Left renal cortex interstitium (tissue), 4 donors: ENCODE measurements at regions not wholly inside any gene's neighbourhood (a gene's known extent, or its start where the extent isn't known, plus 50 kb on each side); places are given as distances from the start of the nearest gene placed in this dataset.

ENCODE experiments used
- DNase-seq, 4 donors: peaks; one replicate each; pipeline ENCODE4 v3.0.0-alpha.2; 2013; ENCODE audit warnings: low read depth in 4 of 4, low spot score in 2 of 4, missing footprints in 1 of 4

- DNase-seq, result no peak
Measured at GRCh38 chr2:12300019-12300602, 416.6 kb upstream of the TRIB2 start.

DNA sequence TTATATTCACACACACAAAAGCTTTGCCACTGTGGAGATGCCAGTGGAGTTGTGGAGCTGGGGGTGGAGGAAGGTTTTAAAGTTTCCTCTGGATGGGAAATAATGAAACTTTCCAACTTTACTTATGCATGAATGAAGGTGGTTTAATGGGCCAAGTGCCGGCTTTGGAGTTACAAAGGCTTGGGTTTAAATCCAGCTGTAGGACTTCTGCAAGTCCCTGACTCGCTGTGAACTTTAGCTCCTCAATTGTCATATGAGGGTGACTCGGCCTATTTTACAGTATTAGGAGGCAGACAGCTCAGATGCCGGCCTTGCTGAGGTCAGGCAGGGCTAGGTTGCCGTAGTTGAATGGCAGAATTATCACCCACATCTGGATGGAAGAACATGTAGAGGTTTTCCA, 415.8 kb upstream of the TRIB2 start:
- DNase-seq, result no peak

- DNase-seq, result no peak
Measured at GRCh38 chr2:12302140-12302539, 414.6 kb upstream of the TRIB2 start.

DNA sequence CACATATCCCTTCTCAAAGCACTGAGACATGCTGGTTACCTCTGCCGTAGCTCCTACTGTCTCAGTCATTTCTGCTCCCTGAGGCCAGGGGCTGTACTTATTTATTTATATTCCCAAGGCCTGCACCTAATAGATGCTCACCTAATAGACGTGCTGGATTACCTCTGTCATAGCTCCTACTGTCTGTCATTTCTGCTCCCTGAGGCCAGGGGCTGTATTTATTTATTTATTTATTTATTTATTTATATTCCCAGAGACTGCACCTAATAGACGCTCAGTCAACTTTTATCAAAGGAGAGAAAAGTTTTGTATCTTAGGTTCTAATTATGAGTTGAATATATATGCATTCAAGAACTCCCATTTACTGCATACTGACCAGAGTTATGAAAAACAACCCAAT, 414.0 kb upstream of the TRIB2 start:
- DNase-seq, result no peak

DNA sequence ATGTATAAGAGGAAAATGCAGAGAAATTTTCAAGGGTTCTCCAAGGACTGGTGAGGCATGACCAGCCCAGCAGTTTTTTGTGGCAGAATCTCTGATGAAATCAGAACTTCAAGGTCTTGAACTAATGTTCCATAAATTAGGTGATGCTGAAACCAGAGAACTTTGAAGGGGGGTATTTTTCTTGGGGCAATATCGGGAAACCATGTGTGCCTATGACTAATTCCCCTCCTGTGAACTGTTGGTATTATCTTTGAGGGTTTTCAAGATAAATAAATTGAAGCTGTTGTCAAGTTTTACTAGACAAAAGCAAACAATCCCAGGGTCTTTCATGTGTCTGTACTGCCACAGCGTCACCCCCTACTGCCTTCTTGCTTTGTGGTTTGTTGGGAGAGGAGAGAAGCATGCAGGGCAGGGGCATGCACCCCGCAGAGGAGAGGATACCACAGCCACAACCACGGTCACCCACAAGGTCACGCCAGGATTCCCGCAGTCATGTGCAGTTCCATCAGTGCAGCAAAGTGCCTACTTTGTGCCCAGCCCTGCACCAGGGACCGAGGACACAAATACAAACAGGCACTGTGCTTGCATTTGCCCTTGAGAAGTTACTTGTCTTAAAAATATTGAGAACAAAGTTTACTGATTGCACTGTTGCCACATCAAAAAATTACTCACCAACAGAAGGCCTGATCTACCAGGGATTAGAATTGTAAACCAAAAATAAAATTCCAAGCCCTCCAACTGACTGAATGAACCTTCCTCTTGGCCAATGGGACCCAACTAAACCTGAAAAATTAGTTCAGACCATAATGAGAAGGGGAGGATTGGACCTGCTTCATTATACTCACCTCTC, 413.3 kb upstream of the TRIB2 start:
- no peak for DNase-seq

GRCh38 chr2:12304564-12305171, 412.1 kb upstream of the TRIB2 start:
- DNase-seq, result no peak

DNA sequence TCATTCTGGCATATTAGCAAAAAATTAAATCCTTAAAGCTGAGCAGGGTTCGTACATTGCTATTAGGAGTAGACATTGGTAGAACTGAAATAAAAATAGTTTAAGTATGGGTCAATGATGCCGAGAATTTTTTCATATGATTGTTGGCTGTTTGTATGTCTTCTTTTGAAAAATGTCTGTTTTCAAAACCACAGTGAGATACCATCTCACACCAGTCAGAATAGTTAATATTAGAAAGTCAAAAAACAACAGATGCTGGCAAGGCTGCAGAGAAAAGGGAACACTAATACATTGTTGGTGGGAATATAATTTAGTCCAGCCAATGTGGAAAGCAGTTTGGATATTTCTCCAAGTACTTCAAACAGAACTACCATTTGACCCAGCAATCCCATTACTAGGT, 410.8 kb upstream of the TRIB2 start:
- no peak for DNase-seq

DNA sequence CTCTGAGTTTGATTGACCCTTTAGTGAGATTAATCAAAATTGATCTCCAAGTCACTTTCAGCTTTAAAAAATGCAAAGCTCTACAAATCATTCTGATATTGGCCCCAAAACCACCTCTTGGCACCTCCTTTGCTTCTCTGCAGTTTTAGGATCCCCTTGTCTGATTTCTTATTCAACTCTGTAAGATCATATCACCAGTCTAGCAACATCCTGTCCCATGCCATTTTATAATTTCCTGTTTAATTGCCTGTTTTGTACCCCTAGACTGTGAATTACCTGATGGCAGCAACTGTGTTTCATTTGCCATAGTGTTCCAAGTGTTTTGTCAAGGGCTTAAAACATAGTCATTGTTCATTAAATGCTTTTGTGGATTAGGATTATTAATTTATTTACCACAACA, 406.3 kb upstream of the TRIB2 start:
- DNase-seq, result no peak

DNA sequence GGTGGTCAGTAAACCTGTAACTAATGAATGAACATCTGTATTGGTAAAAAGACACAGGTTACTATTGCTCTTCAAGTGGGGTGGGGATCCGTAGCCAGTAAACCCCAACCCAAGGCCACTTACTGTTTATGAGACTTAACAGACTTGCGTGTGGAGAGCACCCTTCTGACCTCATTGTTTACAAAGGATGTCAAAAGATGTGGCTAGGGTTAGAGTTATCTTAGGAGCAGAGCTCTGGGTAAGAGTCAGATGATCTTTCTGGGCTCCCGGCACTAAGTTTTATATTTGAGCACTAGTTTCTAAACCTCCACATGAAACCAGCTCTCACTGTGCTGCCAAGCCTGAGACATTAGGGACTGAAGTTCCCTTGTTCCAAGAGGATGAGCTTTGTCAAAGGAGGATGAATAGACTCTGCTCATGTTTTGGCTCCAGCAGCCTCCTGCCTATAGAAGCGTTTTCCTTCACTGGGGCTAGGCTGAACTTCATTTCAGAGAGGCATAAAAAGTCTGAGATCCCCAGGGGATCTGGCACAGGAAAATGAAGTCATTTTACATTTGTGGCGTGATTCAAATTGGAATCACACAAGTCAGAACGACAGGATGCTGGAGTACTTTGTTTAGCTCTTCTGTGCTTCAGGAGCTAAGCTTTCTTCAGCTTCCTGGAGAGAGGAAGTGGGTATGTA, 403.1 kb upstream of the TRIB2 start:
- no peak for DNase-seq

GRCh38 chr2:12314127-12314760, 402.5 kb upstream of the TRIB2 start:
- DNase-seq, result no peak

GRCh38 chr2:12315224-12315623, 401.5 kb upstream of the TRIB2 start:
- DNase-seq, result no peak

DNA sequence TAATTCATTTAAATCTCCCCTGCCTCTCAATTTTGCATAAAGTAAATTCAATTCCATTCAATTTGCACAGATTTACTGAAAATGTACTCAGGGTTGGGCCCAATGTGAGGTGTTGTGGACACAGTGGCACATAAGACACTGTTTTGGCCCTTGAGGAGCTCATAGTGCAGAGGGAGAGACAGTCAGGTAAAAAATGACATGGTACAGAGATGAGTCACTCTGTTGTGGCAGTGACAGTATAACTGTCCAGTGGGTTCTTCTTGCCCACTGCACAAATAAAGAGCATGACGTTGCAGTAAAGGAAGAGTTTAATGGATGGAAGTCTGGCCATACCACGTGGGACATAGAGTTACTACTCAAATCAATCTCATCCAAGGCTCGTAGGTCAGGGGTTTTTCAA, 400.3 kb upstream of the TRIB2 start:
- no peak for DNase-seq

DNA sequence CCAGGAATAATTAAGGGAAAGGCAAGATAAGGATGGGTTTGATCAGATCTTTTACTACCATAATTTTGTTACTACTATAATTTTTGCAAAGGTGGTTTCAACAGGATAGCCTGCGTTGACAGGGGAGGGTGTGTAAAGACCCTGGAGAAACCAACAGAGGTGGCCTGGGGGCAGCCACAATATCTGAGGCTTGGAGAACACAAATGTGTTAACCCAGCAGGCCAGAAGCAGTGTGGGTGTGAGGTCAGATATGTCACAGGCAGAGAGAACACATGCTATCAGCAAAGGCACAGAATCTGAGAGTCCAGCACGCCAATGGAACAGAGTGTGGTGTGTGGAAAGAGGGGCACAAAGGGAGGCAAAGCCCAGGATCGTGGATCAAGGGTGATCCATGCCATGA, 399.4 kb upstream of the TRIB2 start:
- DNase-seq, result no peak

- no peak for DNase-seq
Measured at GRCh38 chr2:12317814-12318426, 398.8 kb upstream of the TRIB2 start.

- DNase-seq, result no peak
Measured at GRCh38 chr2:12318427-12319057, 398.2 kb upstream of the TRIB2 start.

GRCh38 chr2:12320027-12320734, 396.6 kb upstream of the TRIB2 start:
- no peak for DNase-seq

GRCh38 chr2:12320991-12321641, 395.6 kb upstream of the TRIB2 start:
- DNase-seq, result no peak

- no peak for DNase-seq
Measured at GRCh38 chr2:12321886-12322285, 394.9 kb upstream of the TRIB2 start.

- no peak for DNase-seq
Measured at GRCh38 chr2:12325806-12326205, 390.9 kb upstream of the TRIB2 start.
